ENCODE measurements at regions not wholly inside any gene's neighbourhood (a gene's known extent, or its start where the extent isn't known, plus 50 kb on each side); places are given as distances from the start of the nearest gene placed in this dataset.

- TF ChIP-seq, protein P1, sequence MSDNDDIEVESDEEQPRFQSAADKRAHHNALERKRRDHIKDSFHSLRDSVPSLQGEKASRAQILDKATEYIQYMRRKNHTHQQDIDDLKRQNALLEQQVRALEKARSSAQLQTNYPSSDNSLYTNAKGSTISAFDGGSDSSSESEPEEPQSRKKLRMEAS (IDR thresholded peaks at IDR 0.05): no peak
- TF ChIP-seq CTCF (IDR thresholded peaks at IDR 0.05 in 2 of 3, conservative IDR thresholded peaks at IDR 0.05 in 1 of 3; ENCODE audit: borderline replicate concordance in 1 of 3, insufficient read depth in 1 of 3, low read depth in 2 of 3, low read length in 2 of 3) (no peak), EZH2phosphoT487 (IDR thresholded peaks at IDR 0.05; ENCODE audit: borderline replicate concordance) (no peak), CBX3 (IDR thresholded peaks at IDR 0.05; ENCODE audit: low read depth) (no peak)
- TF ChIP-seq, protein P2, sequence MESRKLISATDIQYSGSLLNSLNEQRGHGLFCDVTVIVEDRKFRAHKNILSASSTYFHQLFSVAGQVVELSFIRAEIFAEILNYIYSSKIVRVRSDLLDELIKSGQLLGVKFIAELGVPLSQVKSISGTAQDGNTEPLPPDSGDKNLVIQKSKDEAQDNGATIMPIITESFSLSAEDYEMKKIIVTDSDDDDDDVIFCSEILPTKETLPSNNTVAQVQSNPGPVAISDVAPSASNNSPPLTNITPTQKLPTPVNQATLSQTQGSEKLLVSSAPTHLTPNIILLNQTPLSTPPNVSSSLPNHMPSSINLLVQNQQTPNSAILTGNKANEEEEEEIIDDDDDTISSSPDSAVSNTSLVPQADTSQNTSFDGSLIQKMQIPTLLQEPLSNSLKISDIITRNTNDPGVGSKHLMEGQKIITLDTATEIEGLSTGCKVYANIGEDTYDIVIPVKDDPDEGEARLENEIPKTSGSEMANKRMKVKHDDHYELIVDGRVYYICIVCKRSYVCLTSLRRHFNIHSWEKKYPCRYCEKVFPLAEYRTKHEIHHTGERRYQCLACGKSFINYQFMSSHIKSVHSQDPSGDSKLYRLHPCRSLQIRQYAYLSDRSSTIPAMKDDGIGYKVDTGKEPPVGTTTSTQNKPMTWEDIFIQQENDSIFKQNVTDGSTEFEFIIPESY (IDR thresholded peaks at IDR 0.05; ENCODE audit: extremely low read depth, insufficient replicate concordance, low read length): no peak
These were observed 336.8 kb downstream of the RBM43 start for GRCh38 chr2:150924878-150925277.
